Small intestine (tissue), 7 donors: ENCODE measurements at regions not wholly inside any gene's neighbourhood (a gene's known extent, or its start where the extent isn't known, plus 50 kb on each side); places are given as distances from the start of the nearest gene placed in this dataset.

ENCODE experiments used
- DNase-seq, 2 donors: peaks; one replicate each; pipeline versions ENCODE4 v3.0.0 to v3.0.0-alpha.2; 2013
- FAIRE-seq: peaks from 2 replicates; lab custom pipeline; 2012; peaks lifted over from hg19 to GRCh38; lab: Jason Lieb, UNC
- H3K27ac ChIP-seq, 3 donors: one replicate each; pipeline ENCODE4 v1.5.1; 2013; ENCODE audit warnings: low read length in 2 of 3, mild to moderate bottlenecking in 2 of 3, control low read depth in 1 of 3, inconsistent platforms in 1 of 3, low read depth in 1 of 3, moderate library complexity in 1 of 3
- H3K27me3 ChIP-seq, 3 donors: one replicate each; pipeline ENCODE4 v1.6.1; 2013; ENCODE audit warnings: low read length in 3 of 3, inconsistent platforms in 1 of 3; ENCODE audit not compliant: control insufficient read depth in 3 of 3, insufficient read depth in 3 of 3
- H3K36me3 ChIP-seq, 3 donors: one replicate each; pipeline ENCODE4 v1.6.1; 2013; ENCODE audit warnings: low read length in 3 of 3, inconsistent platforms in 1 of 3, low read depth in 1 of 3, mild to moderate bottlenecking in 1 of 3, moderate library complexity in 1 of 3; ENCODE audit not compliant: control insufficient read depth in 3 of 3, insufficient read depth in 2 of 3
- H3K4me1 ChIP-seq, 3 donors: one replicate each; pipeline ENCODE4 v1.6.1; 2013; ENCODE audit warnings: low read length in 2 of 3, inconsistent platforms in 1 of 3, low read depth in 1 of 3, mild to moderate bottlenecking in 1 of 3, moderate library complexity in 1 of 3; ENCODE audit not compliant: control insufficient read depth in 3 of 3, insufficient read depth in 2 of 3
- H3K4me3 ChIP-seq, 3 donors: one replicate each; pipeline ENCODE4 v1.5.1; 2013; ENCODE audit warnings: low read length in 3 of 3, control low read depth in 1 of 3, inconsistent platforms in 1 of 3, low read depth in 1 of 3, mild to moderate bottlenecking in 1 of 3, moderate library complexity in 1 of 3
- H3K9me3 ChIP-seq, 2 donors: one replicate each; pipeline ENCODE4 v1.6.1; 2013; ENCODE audit warnings: low read depth in 1 of 2, low read length in 1 of 2; ENCODE audit not compliant: control insufficient read depth in 2 of 2, insufficient read depth in 1 of 2
- WGBS, 3 donors: extraction: QIAGEN DNeasy Blood & Tissue Kit; methylation state at CpG; one replicate each; pipeline ENCODE4 v1.1.7; 2013; 5-methylcytosine and 5-hydroxymethylcytosine counted together
- donor health status: healthy with polysubstance abuse.
- donor health status: control.
- donor health status: control.
- donor health status: Bipolar disorder and iron deficiency.
- donor health status: healthy.

- Histone ChIP-seq H3K27ac (no peak overlapping the region), H3K4me1 (peaks cover 0 to 3% (median 0%) of the 10 kb centered on the region in 3 donors), H3K4me3 (no peak overlapping the region), H3K9me3 (peaks cover 0 to 12% of the 10 kb centered on the region in 2 donors), H3K27me3 (no peaks in the 10 kb centered on the region), H3K36me3 (no peaks in the 10 kb centered on the region)
- 88 to 94% (median 91%) methylated on average over 1 of the region's 1 CpG for WGBS, 3 donors
- FAIRE-seq (no peak), DNase-seq (no peak)
Observed at GRCh38 chr1:184294101-184294500, 92.7 kb upstream of the C1orf21 start.

DNA sequence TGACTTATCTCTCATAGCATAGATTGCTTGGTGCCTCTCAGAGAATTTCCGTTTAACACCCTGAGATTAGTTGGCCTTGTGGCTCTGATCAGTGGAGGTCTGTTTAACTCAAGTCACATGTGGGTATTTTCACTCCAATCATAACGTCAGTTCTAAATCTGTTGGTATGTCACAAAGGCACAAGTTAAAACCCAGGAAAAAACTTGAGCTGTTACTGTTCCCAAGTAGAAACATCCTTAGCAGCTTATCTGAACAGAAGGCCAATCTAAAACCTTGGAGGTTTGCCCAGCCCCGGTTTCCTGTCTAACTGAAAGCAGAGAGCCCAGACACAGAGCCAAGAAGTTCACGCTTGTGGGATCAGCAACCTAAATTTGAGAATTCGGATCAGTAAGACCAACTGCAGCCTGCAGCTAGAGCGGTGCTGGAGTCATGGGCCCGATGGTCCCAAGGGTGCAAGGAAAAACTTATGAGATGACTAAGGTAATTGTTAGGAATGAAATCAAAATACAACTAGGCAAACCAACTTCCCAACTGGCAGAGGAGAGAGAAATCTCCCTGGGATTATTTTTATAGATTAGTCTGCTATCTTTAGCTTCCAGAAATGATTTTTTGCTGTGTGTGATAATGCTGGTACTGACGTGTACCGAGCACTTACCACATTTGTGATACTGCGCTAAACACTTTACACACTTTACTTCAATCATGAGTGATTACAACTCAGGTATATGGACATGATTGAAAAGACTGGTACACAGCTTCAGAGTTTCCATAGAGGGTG is 90.2 kb upstream of the C1orf21 start:
- peaks cover 0 to 3% (median 0%) of the 10 kb centered on the region in 3 donors for H3K4me1 ChIP-seq
- DNase-seq (peak; percentile 43 to 63), FAIRE-seq (no peak)
- no peak overlapping the region for H3K4me3 ChIP-seq
- no peaks in the 10 kb centered on the region for H3K36me3 ChIP-seq
- no peaks in the 10 kb centered on the region for H3K27me3 ChIP-seq
- peak overlapping the region in 2 of 3 donors; percentile 11 to 64 for H3K27ac ChIP-seq
- no peaks in the 10 kb centered on the region for H3K9me3 ChIP-seq
- 29 to 35% (median 30%) methylated on average over 10 of the region's 10 CpGs for WGBS, 3 donors

DNA sequence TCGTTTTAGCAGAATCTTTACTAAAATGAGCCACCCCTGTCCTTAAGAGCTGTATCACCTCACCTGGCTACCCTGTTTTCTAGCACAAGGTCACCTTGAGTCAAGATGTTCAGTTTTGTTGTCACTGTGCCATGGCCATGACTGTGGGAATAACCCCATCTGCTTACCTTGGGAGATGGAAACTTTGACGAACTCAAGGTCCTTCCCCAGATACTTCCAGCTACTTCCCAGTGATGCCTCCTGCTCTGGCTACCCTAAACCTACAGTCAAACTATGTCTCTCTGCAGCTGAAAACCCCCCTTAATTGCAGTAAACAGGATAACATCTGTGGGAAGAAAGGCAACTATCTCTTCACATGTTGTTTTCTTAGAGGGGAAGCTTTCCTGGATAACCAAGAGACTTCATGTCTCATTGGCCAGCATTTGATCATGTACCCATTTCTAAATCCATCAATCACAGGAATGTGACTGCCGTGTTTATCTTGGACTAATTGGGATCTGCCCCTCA is 89.5 kb upstream of the C1orf21 start:
- Histone ChIP-seq H3K36me3 (no peaks in the 10 kb centered on the region), H3K4me1 (peaks cover 0 to 3% (median 0%) of the 10 kb centered on the region in 3 donors), H3K9me3 (no peaks in the 10 kb centered on the region), H3K27ac (peak overlapping the region in 1 of 3 donors; percentile 36), H3K27me3 (no peaks in the 10 kb centered on the region), H3K4me3 (no peak overlapping the region)
- WGBS, 3 donors: 77 to 83% (median 82%) methylated on average over 3 of the region's 3 CpGs
- DNase-seq: no peak
- FAIRE-seq: no peak

GRCh38 chr1:184298440-184299405 is 88.1 kb upstream of the C1orf21 start:
- no peak for FAIRE-seq
- no peak overlapping the region for H3K27ac ChIP-seq
- no peak for DNase-seq
- H3K4me3 ChIP-seq: no peak overlapping the region
- H3K27me3 ChIP-seq: no peaks in the 10 kb centered on the region
- 68 to 80% (median 70%) methylated on average over 6 of the region's 6 CpGs for WGBS, 3 donors
- H3K36me3 ChIP-seq: no peaks in the 10 kb centered on the region
- H3K9me3 ChIP-seq: no peaks in the 10 kb centered on the region
- H3K4me1 ChIP-seq: peaks cover 0 to 3% (median 0%) of the 10 kb centered on the region in 3 donors

DNA sequence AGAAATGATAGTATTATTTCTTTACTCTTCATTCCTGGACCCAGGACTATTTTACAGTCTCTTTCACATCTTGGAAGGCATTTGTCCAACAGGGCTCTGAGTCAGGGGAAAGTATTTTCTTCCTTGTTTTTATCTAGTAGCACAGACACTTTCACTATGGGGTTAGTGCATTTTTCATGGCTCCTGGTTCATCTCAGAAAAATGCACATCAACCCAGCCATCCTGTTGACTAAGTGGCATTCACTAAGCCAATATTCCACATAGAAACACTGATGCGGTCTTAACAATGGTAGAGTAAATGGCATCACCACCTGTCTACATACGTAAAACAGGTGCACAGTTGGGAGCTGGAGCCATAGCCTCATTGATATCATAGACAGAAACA is 87.4 kb upstream of the C1orf21 start:
- Histone ChIP-seq H3K27me3 (no peaks in the 10 kb centered on the region), H3K4me1 (peaks cover 0 to 3% (median 0%) of the 10 kb centered on the region in 3 donors), H3K36me3 (no peaks in the 10 kb centered on the region), H3K27ac (peak overlapping the region in 1 of 3 donors; percentile 12), H3K4me3 (no peak overlapping the region), H3K9me3 (no peaks in the 10 kb centered on the region)
- DNase-seq (no peak), FAIRE-seq (no peak)
- 91 to 95% (median 95%) methylated on average over 2 of the region's 2 CpGs for WGBS, 3 donors

GRCh38 chr1:184299796-184300195 is 87.0 kb upstream of the C1orf21 start:
- Histone ChIP-seq H3K27me3 (no peaks in the 10 kb centered on the region), H3K4me3 (no peak overlapping the region), H3K36me3 (no peaks in the 10 kb centered on the region), H3K27ac (peak overlapping the region in 1 of 3 donors; percentile 12), H3K9me3 (no peaks in the 10 kb centered on the region), H3K4me1 (peaks cover 0 to 3% (median 0%) of the 10 kb centered on the region in 3 donors)
- DNase-seq (no peak), FAIRE-seq (no peak)
- 81 to 87% (median 84%) methylated on average over 2 of the region's 2 CpGs for WGBS, 3 donors

DNA sequence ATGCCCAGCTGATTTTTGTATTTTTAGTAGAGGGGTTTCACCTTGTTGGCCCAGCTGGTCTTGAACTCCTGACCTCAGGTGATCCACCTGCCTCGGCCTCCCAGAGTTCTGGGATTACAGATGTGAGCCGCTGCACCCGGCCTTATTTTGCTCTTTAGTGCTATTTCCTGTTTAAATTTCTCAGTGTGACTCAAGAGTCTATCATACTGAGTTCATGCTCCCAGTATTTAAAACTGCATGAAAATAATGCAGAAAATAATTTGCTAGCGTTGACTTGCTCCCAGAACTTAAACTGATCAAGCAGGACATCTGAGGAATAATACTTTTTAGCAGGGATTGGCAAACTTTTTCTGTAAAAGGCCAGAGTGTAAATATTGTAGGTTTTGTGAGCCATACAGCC is 86.4 kb upstream of the C1orf21 start:
- no peak overlapping the region for H3K27ac ChIP-seq
- no peak for FAIRE-seq

GRCh38 chr1:184301227-184301626 is 85.6 kb upstream of the C1orf21 start:
- Histone ChIP-seq H3K27me3 (no peaks in the 10 kb centered on the region), H3K36me3 (no peaks in the 10 kb centered on the region), H3K27ac (no peak overlapping the region), H3K9me3 (no peaks in the 10 kb centered on the region), H3K4me1 (peaks cover 0 to 3% (median 0%) of the 10 kb centered on the region in 3 donors), H3K4me3 (no peak overlapping the region)
- 87% methylated on average over 1 of the region's 1 CpG for whole genome bisulfite sequencing, 3 donors
- DNase-seq (no peak), FAIRE-seq (no peak)

More for the DNA sequence above, 86.4 kb upstream of the C1orf21 start:
- no peak for DNase-seq
- Histone ChIP-seq H3K4me1 (peaks cover 0 to 3% (median 0%) of the 10 kb centered on the region in 3 donors), H3K27me3 (no peaks in the 10 kb centered on the region), H3K9me3 (no peaks in the 10 kb centered on the region), H3K4me3 (no peak overlapping the region), H3K36me3 (no peaks in the 10 kb centered on the region)
- 57 to 76% (median 71%) methylated on average over 4 of the region's 4 CpGs for WGBS, 3 donors
